HepG2 (cell line): ENCODE measurements at regions not wholly inside any gene's neighbourhood (a gene's known extent, or its start where the extent isn't known, plus 50 kb on each side); places are given as distances from the start of the nearest gene placed in this dataset.

ENCODE experiments used
- AKAP8 ChIP-seq: sonication (generic); formaldehyde crosslinking; IDR thresholded peaks from 2 replicates; pipeline ENCODE4 v1.5.1; 2020; ENCODE audit warnings: mild to moderate bottlenecking, missing genetic modification reagents
- CREM ChIP-seq, 2 experiments: sonication (generic) in 1 of 2; formaldehyde crosslinking in 1 of 2; IDR thresholded peaks; 2 replicates each; pipeline versions ENCODE4 v1.4.0 to v1.6.1; 2016 to 2020; ENCODE audit warnings: antibody characterized with exemption in 1 of 2, mild to moderate bottlenecking in 1 of 2, missing genetic modification reagents in 1 of 2
- DNMT1 ChIP-seq: sonication (generic); formaldehyde crosslinking; IDR thresholded peaks from 2 replicates; pipeline ENCODE4 v1.5.1; 2020; ENCODE audit warnings: mild to moderate bottlenecking, missing genetic modification reagents
- JARID2 ChIP-seq: sonication (generic); formaldehyde crosslinking; IDR thresholded peaks from 2 replicates; pipeline ENCODE4 v1.8.1; 2023; ENCODE audit warnings: missing genetic modification reagents, inconsistent platforms; ENCODE audit not compliant: insufficient replicate concordance
- JDP2 ChIP-seq: sonication (generic); formaldehyde crosslinking; IDR thresholded peaks from 2 replicates; pipeline ENCODE4 v1.8.1; 2022; ENCODE audit warnings: missing genetic modification reagents, borderline replicate concordance
- JUND ChIP-seq: sonication (generic); formaldehyde crosslinking; IDR thresholded peaks from 2 replicates; pipeline ENCODE4 v1.8.0; 2022; ENCODE audit warnings: mild to moderate bottlenecking, missing genetic modification reagents
- PCBP1 ChIP-seq: fragments of 200-400 bp; formaldehyde crosslinking; IDR thresholded peaks from 2 replicates; pipeline ENCODE4 v1.6.1; 2017; ENCODE audit warnings: mild to moderate bottlenecking, low read depth, low read length, borderline replicate concordance
- RORA ChIP-seq: sonication (generic); formaldehyde crosslinking; IDR thresholded peaks from 2 replicates; pipeline ENCODE4 v1.5.0; 2020; ENCODE audit warnings: mild to moderate bottlenecking, missing genetic modification reagents, moderate library complexity
- ZNF12 ChIP-seq: sonication (generic); formaldehyde crosslinking; IDR thresholded peaks from 2 replicates; pipeline ENCODE4 v1.5.0; 2020; ENCODE audit warnings: missing genetic modification reagents
- ZNF256 ChIP-seq: sonication (generic); formaldehyde crosslinking; conservative IDR thresholded peaks from 2 replicates; pipeline ENCODE4 v1.4.0; 2020; ENCODE audit warnings: missing genetic modification reagents
- ZNF383 ChIP-seq: sonication (generic); formaldehyde crosslinking; IDR thresholded peaks from 2 replicates; pipeline ENCODE4 v1.4.0; 2020; ENCODE audit warnings: missing genetic modification reagents, mild to moderate bottlenecking, borderline replicate concordance
- ZNF468 ChIP-seq: sonication (generic); formaldehyde crosslinking; IDR thresholded peaks from 2 replicates; pipeline ENCODE4 v1.8.0; 2022; ENCODE audit warnings: mild to moderate bottlenecking, moderate library complexity, missing genetic modification reagents
- ZNF550 ChIP-seq: sonication (generic); formaldehyde crosslinking; IDR thresholded peaks from 2 replicates; pipeline ENCODE4 v1.4.0; 2020; ENCODE audit warnings: mild to moderate bottlenecking, missing genetic modification reagents, borderline replicate concordance
- ZNF652 ChIP-seq: IDR thresholded peaks from 2 replicates; pipeline ENCODE4 v1.6.1; 2016; ENCODE audit warnings: low read depth, borderline replicate concordance
- ZNF766 ChIP-seq: sonication (generic); formaldehyde crosslinking; IDR thresholded peaks from 2 replicates; pipeline ENCODE4 v1.5.0; 2020; ENCODE audit warnings: missing genetic modification reagents, borderline replicate concordance
- ZNF788 ChIP-seq: sonication (generic); formaldehyde crosslinking; IDR thresholded peaks from 2 replicates; pipeline ENCODE4 v1.5.0; 2020; ENCODE audit warnings: mild to moderate bottlenecking, missing genetic modification reagents, borderline replicate concordance
- ZSCAN31 ChIP-seq: sonication (generic); formaldehyde crosslinking; IDR thresholded peaks from 2 replicates; pipeline ENCODE4 v1.5.0; 2020; ENCODE audit warnings: low read depth, mild to moderate bottlenecking, missing genetic modification reagents
- TF ChIP-seq, protein P1 (sequence below): sonication (generic); formaldehyde crosslinking; conservative IDR thresholded peaks from 2 replicates; pipeline ENCODE4 v1.4.0; 2020; ENCODE audit warnings: missing genetic modification reagents
- TF ChIP-seq, protein P2 (sequence below): sonication (generic); formaldehyde crosslinking; IDR thresholded peaks from 2 replicates; pipeline ENCODE4 v1.8.1; 2022; ENCODE audit warnings: mild to moderate bottlenecking, missing genetic modification reagents
- TF ChIP-seq, protein P3 (sequence below): IDR thresholded peaks from 2 replicates; pipeline ENCODE4 v1.6.1; 2016; ENCODE audit warnings: mild to moderate bottlenecking
- TF ChIP-seq, protein P4 (sequence below): sonication (generic); formaldehyde crosslinking; IDR thresholded peaks from 2 replicates; pipeline ENCODE4 v1.4.0; 2020; ENCODE audit warnings: mild to moderate bottlenecking, missing genetic modification reagents
- TF ChIP-seq, protein P5 (sequence below): sonication (generic); formaldehyde crosslinking; IDR thresholded peaks from 2 replicates; pipeline ENCODE4 v1.4.0; 2020; ENCODE audit warnings: missing genetic modification reagents
- TF ChIP-seq, protein P6 (sequence below): sonication (generic); formaldehyde crosslinking; IDR thresholded peaks from 2 replicates; pipeline ENCODE4 v1.4.0; 2020; ENCODE audit warnings: missing genetic modification reagents

DNA sequence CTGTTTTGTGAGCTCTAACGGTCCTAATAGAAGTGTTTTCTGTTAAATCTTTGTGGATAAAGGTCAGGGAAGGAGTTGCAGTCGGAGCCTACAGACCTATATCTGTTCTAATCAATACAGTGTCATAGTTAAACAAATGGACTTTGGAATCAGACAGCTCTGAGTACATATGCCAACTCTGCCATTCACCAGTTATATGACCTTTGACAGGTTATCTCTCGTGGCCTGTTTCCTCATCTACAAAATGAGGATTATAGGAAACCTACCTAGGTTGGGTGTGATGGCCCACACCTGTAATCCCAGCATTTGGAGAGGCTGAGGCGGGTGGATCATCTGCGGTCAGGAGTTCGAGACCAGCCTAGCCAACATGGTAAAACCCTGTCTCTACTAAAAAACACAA, 89.7 kb downstream of the MID1IP1 start (continued):
- TF ChIP-seq RORA (CRISPR knock-in tag) (no peak), ZNF12 (CRISPR knock-in tag) (no peak), ZNF788 (no peak), JARID2 (no peak), CREM (IDR thresholded peaks at IDR 0.05) (0 out of 2 replicates have a peak, but pooled peaks have one; percentile 36), CREM (CRISPR knock-in tag; IDR thresholded peaks at IDR 0.05) (no peak), ZNF550 (CRISPR knock-in tag) (no peak), ZNF383 (CRISPR knock-in tag) (no peak), ZNF652 (CRISPR knock-in tag) (no peak), ZSCAN31 (CRISPR knock-in tag) (no peak), JDP2 (CRISPR knock-in tag) (no peak), ZNF766 (CRISPR knock-in tag) (no peak), JUND (CRISPR knock-in tag) (no peak), DNMT1 (CRISPR knock-in tag) (no peak), ZNF468 (no peak), ZNF256 (CRISPR knock-in tag) (no peak), AKAP8 (CRISPR knock-in tag) (no peak), PCBP1 (no peak)
- TF ChIP-seq, protein P1, sequence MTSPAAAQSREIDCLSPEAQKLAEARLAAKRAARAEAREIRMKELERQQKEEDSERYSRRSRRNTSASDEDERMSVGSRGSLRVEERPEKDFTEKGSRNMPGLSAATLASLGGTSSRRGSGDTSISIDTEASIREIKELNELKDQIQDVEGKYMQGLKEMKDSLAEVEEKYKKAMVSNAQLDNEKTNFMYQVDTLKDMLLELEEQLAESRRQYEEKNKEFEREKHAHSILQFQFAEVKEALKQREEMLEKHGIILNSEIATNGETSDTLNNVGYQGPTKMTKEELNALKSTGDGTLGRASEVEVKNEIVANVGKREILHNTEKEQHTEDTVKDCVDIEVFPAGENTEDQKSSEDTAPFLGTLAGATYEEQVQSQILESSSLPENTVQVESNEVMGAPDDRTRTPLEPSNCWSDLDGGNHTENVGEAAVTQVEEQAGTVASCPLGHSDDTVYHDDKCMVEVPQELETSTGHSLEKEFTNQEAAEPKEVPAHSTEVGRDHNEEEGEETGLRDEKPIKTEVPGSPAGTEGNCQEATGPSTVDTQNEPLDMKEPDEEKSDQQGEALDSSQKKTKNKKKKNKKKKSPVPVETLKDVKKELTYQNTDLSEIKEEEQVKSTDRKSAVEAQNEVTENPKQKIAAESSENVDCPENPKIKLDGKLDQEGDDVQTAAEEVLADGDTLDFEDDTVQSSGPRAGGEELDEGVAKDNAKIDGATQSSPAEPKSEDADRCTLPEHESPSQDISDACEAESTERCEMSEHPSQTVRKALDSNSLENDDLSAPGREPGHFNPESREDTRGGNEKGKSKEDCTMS = no peak
- TF ChIP-seq, protein P2, sequence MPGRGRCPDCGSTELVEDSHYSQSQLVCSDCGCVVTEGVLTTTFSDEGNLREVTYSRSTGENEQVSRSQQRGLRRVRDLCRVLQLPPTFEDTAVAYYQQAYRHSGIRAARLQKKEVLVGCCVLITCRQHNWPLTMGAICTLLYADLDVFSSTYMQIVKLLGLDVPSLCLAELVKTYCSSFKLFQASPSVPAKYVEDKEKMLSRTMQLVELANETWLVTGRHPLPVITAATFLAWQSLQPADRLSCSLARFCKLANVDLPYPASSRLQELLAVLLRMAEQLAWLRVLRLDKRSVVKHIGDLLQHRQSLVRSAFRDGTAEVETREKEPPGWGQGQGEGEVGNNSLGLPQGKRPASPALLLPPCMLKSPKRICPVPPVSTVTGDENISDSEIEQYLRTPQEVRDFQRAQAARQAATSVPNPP (CRISPR knock-in tag) = no peak
- TF ChIP-seq, protein P3, sequence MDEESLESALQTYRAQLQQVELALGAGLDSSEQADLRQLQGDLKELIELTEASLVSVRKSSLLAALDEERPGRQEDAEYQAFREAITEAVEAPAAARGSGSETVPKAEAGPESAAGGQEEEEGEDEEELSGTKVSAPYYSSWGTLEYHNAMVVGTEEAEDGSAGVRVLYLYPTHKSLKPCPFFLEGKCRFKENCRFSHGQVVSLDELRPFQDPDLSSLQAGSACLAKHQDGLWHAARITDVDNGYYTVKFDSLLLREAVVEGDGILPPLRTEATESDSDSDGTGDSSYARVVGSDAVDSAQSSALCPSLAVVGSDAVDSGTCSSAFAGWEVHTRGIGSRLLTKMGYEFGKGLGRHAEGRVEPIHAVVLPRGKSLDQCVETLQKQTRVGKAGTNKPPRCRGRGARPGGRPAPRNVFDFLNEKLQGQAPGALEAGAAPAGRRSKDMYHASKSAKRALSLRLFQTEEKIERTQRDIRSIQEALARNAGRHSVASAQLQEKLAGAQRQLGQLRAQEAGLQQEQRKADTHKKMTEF = 0 out of 2 replicates have a peak, but pooled peaks have one; percentile 32
- TF ChIP-seq, protein P4, sequence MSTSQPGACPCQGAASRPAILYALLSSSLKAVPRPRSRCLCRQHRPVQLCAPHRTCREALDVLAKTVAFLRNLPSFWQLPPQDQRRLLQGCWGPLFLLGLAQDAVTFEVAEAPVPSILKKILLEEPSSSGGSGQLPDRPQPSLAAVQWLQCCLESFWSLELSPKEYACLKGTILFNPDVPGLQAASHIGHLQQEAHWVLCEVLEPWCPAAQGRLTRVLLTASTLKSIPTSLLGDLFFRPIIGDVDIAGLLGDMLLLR (CRISPR knock-in tag) = no peak
- TF ChIP-seq, protein P5, sequence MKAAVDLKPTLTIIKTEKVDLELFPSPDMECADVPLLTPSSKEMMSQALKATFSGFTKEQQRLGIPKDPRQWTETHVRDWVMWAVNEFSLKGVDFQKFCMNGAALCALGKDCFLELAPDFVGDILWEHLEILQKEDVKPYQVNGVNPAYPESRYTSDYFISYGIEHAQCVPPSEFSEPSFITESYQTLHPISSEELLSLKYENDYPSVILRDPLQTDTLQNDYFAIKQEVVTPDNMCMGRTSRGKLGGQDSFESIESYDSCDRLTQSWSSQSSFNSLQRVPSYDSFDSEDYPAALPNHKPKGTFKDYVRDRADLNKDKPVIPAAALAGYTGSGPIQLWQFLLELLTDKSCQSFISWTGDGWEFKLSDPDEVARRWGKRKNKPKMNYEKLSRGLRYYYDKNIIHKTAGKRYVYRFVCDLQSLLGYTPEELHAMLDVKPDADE (CRISPR knock-in tag) = no peak
- TF ChIP-seq, protein P6, sequence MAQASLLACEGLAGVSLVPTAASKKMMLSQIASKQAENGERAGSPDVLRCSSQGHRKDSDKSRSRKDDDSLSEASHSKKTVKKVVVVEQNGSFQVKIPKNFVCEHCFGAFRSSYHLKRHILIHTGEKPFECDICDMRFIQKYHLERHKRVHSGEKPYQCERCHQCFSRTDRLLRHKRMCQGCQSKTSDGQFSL (CRISPR knock-in tag) = no peak
